ENCODE measurements at regions not wholly inside any gene's neighbourhood (a gene's known extent, or its start where the extent isn't known, plus 50 kb on each side); places are given as distances from the start of the nearest gene placed in this dataset.

DNA sequence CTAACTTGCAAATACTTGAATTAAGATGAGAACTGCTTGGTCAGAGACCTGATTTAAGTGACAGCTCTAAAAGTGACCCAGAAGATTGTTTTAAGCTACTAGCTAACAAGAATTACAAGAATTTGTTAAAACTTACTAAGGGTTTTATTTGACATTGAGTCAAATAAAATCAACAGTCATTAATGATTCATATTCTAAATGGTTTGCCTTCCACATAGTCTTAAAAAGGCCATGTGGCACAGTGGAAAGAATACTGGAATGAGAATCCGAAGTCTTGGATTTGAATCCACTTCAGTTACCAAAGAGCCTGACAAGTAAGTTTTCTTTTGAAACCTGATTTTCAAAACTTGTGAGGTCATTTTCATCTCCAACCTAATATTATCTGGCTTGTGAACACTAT lies 489.3 kb downstream of the ADCYAP1 start:
- no peak for TF ChIP-seq EZH2 (IDR thresholded peaks at IDR 0.05)
- TF ChIP-seq POLR2AphosphoS5 (IDR thresholded peaks at IDR 0.05; ENCODE audit: borderline replicate concordance, low read depth, low read length) = no peak
- TF ChIP-seq FOXP2 (optimal IDR thresholded peaks at IDR 0.05; ENCODE audit: control extremely low read depth, extremely low read length, insufficient read depth) = no peak
